Nephron (organoid): ENCODE measurements at regions not wholly inside any gene's neighbourhood (a gene's known extent, or its start where the extent isn't known, plus 50 kb on each side); places are given as distances from the start of the nearest gene placed in this dataset.
A peak's percentile ranks its signal among the peaks of the same experiment; 100 is the strongest.

ENCODE experiments used
- H3K27ac Mint-ChIP-seq, 3 experiments: 2 replicates each; pipeline ENCODE4 v1.8.0; 2020; ENCODE audit warnings: mixed read lengths in 3 of 3, mild to moderate bottlenecking in 2 of 3, moderate library complexity in 1 of 3
- H3K27me3 Mint-ChIP-seq: 2 replicates; pipeline ENCODE4 v1.8.0; 2021; ENCODE audit warnings: low read depth, mild to moderate bottlenecking, moderate library complexity, mixed read lengths
- H3K36me3 Mint-ChIP-seq: 2 replicates; pipeline ENCODE4 v1.8.0; 2020; ENCODE audit warnings: low read depth, mixed read lengths
- H3K4me1 Mint-ChIP-seq: 2 replicates; pipeline ENCODE4 v1.8.0; 2020; ENCODE audit warnings: mixed read lengths
- H3K4me3 Mint-ChIP-seq, 3 experiments: 2 replicates each; pipeline ENCODE4 v1.8.0; 2020; ENCODE audit warnings: mild to moderate bottlenecking in 3 of 3, mixed read lengths in 3 of 3, moderate library complexity in 2 of 3
- H3K9me3 Mint-ChIP-seq: 2 replicates; pipeline ENCODE4 v1.8.0; 2020; ENCODE audit warnings: mixed read lengths
- CTCF ChIP-seq, 3 experiments: fragments of 200-600 bp; sonication (generic); IDR thresholded peaks; one replicate each; pipeline ENCODE4 v1.5.0; 2021; ENCODE audit warnings: antibody characterized with exemption in 3 of 3; ENCODE audit not compliant: unreplicated experiment in 3 of 3

GRCh38 chr3:101945980-101946379 lies 96.7 kb downstream of the NFKBIZ start:
- H3K27me3 Mint-ChIP-seq = no peaks in the 10 kb centered on the region
- TF ChIP-seq CTCF (IDR thresholded peaks at IDR 0.05; ENCODE audit: unreplicated experiment in 3 of 3) = no peak
- H3K4me1 Mint-ChIP-seq = peaks cover 5% of the 10 kb centered on the region
- H3K27ac Mint-ChIP-seq = no peak overlapping the region
- H3K4me3 Mint-ChIP-seq = no peak overlapping the region
- H3K9me3 Mint-ChIP-seq = no peaks in the 10 kb centered on the region
- no peaks in the 10 kb centered on the region for H3K36me3 Mint-ChIP-seq

- no peaks in the 10 kb centered on the region for H3K36me3 Mint-ChIP-seq
- no peak for TF ChIP-seq CTCF (IDR thresholded peaks at IDR 0.05; ENCODE audit: unreplicated experiment in 3 of 3)
- H3K4me3 Mint-ChIP-seq = no peak overlapping the region
- no peaks in the 10 kb centered on the region for H3K9me3 Mint-ChIP-seq
- no peaks in the 10 kb centered on the region for H3K27me3 Mint-ChIP-seq
- no peak overlapping the region for H3K27ac Mint-ChIP-seq
- peaks cover 5% of the 10 kb centered on the region for H3K4me1 Mint-ChIP-seq
Measured at GRCh38 chr3:101946906-101947305, 97.6 kb downstream of the NFKBIZ start.

DNA sequence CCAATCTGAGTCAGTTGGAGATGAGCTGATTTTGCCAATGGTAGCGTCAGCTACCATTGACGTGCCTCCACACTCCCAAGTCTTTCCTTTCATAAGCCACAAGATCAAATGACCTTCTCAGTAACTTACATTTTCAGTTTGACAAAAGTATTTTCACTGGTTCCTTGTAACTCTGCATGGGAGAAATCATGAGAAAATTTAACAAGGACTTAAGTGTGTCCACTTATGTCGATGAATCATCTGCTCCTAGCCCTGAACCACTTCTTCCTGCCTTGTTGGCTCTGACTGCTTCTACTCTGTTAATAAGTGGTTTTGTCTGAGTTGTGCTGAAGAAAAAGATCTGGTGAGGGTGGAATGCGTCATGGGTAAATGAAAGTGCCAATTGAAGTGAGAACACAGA lies 101.2 kb downstream of the NFKBIZ start:
- no peaks in the 10 kb centered on the region for H3K9me3 Mint-ChIP-seq
- peak overlapping the region in 1 of 3 experiments; percentile 0 for H3K27ac Mint-ChIP-seq
- H3K27me3 Mint-ChIP-seq = no peaks in the 10 kb centered on the region
- TF ChIP-seq CTCF (IDR thresholded peaks at IDR 0.05; ENCODE audit: unreplicated experiment in 3 of 3) = no peak
- no peak overlapping the region for H3K4me3 Mint-ChIP-seq
- H3K36me3 Mint-ChIP-seq = no peaks in the 10 kb centered on the region
- H3K4me1 Mint-ChIP-seq = peaks cover 13% of the 10 kb centered on the region

DNA sequence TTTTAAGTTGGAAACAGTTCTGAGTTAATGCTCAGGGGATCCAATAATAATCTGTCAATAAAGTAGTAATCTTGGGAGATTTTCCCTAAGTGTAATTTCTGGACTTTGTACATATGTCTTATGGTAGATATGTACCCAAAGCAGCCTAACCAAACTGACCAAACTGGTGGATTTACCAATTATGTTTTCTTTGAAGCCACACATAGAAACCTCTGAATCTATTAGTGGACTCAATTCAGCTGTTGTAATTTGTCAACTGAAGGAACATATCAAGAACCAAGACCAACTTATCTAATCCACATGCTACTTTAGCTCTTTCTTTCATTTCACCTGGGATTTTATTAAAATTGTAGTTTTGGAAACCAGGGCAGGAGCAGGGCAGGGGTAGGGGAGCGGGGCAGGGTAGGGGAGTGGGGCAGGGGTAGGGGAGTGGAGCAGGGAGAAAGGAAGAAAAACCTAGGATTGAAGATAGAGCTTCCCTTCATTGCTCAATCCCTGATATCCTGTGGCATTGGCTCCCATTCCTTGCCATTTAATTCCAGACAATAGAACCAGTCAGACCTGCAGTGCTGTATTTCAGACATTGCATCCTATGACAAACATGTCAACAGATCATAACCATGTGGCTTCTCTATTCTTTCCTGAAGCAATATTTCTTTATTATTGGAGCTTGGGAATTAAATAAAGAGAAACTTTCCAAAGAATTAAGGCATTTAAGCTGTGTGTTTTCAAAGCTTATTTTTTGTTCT lies 101.8 kb downstream of the NFKBIZ start:
- Mint-ChIP-seq H3K4me1 (peaks cover 13% of the 10 kb centered on the region), H3K9me3 (no peaks in the 10 kb centered on the region), H3K27me3 (no peaks in the 10 kb centered on the region), H3K27ac (peak overlapping the region in 1 of 3 experiments; percentile 0), H3K36me3 (no peaks in the 10 kb centered on the region), H3K4me3 (no peak overlapping the region)
- TF ChIP-seq CTCF (IDR thresholded peaks at IDR 0.05; ENCODE audit: unreplicated experiment in 3 of 3) = no peak

DNA sequence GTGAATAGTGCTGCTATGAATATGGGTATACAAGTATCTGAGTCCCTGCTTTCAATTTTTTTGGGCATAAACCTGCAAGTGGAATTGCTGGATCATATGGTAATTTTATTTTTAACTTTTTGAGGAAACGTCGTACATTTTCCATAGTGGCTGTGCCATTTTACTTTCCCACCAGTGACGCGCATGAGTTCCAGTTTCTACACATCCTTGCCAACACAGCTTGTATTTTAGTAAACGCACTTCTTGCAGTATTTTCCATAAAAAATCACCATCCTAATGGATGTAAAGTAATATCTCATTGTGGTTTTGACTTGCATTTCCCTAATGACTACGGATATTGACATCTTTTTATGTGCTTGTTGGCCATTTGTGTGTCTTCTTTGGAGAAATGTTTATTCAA lies 105.0 kb downstream of the NFKBIZ start:
- H3K27me3 Mint-ChIP-seq = no peaks in the 10 kb centered on the region
- H3K4me1 Mint-ChIP-seq = peaks cover 13% of the 10 kb centered on the region
- peak overlapping the region; percentile 12 to 68 (median 48) for H3K27ac Mint-ChIP-seq
- no peaks in the 10 kb centered on the region for H3K9me3 Mint-ChIP-seq
- H3K36me3 Mint-ChIP-seq = no peaks in the 10 kb centered on the region
- TF ChIP-seq CTCF (IDR thresholded peaks at IDR 0.05; ENCODE audit: unreplicated experiment in 3 of 3) = no peak
- H3K4me3 Mint-ChIP-seq = no peak overlapping the region

GRCh38 chr3:101954936-101955335 lies 105.6 kb downstream of the NFKBIZ start:
- no peaks in the 10 kb centered on the region for H3K36me3 Mint-ChIP-seq
- TF ChIP-seq CTCF (IDR thresholded peaks at IDR 0.05; ENCODE audit: unreplicated experiment in 3 of 3) = no peak
- H3K9me3 Mint-ChIP-seq = no peaks in the 10 kb centered on the region
- H3K27me3 Mint-ChIP-seq = no peaks in the 10 kb centered on the region
- peaks cover 13% of the 10 kb centered on the region for H3K4me1 Mint-ChIP-seq
- no peak overlapping the region for H3K4me3 Mint-ChIP-seq
- H3K27ac Mint-ChIP-seq = peak overlapping the region in 2 of 3 experiments; percentile 48 to 68
